GM12878 (cell line): ENCODE measurements at regions not wholly inside any gene's neighbourhood (a gene's known extent, or its start where the extent isn't known, plus 50 kb on each side); places are given as distances from the start of the nearest gene placed in this dataset.

Experiments
- ATAC-seq: fragments of 200-7000 bp; cut with Tn5 transposase; 3 replicates; pipeline ENCODE4 v1.9.1; 2020; ENCODE audit warnings: mild to moderate bottlenecking, moderate library complexity
- BruUV-seq: library from RNA; stranded (reverse); fragments of 400-500 nt; replicated peaks from 2 replicates; lab custom pipeline; 2021; lab: Mats Ljungman, UMichigan
- CTCF ChIA-PET: fragments of 300-600 bp; sonication (Branson Sonifier 250); formaldehyde crosslinking; extraction: SDS; loops from one replicate; lab custom pipeline; 2021; ENCODE audit warnings: inconsistent platforms; lab: Yijun Ruan, JAX
- POLR2A ChIA-PET: fragments of 350-600 bp; formaldehyde crosslinking; extraction: SDS; loops from one replicate; lab custom pipeline; 2021; ENCODE audit warnings: inconsistent platforms; lab: Charles Lee
- RAD21 ChIA-PET: fragments of 300-600 bp; sonication (Branson Sonifier 250); formaldehyde crosslinking; loops from one replicate; lab custom pipeline; 2023; ENCODE audit warnings: antibody characterized with exemption; ENCODE audit not compliant: unreplicated experiment; lab: Charles Lee
- SMC1A ChIA-PET: fragments of 300-600 bp; sonication (Branson Sonifier 250); formaldehyde crosslinking; loops from one replicate; lab custom pipeline; 2023; ENCODE audit not compliant: unreplicated experiment, uncharacterized antibody; lab: Charles Lee
- DNase-seq: peaks from one replicate; pipeline ENCODE4 v3.0.0-alpha.2; 2011; ENCODE audit warnings: low read depth, low spot score
- FAIRE-seq: peaks from 3 replicates; lab custom pipeline; 2011; peaks lifted over from hg19 to GRCh38; lab: Jason Lieb, UNC
- H2AFZ ChIP-seq: 2 replicates; pipeline ENCODE4 v1.6.0; 2011; ENCODE audit warnings: low read depth, low read length, control low read depth; ENCODE audit not compliant: control insufficient read depth
- H3K27ac ChIP-seq: 2 replicates; pipeline ENCODE4 v1.5.1; 2011; ENCODE audit warnings: control low read depth; ENCODE audit not compliant: control insufficient read depth, insufficient read depth
- H3K27me3 ChIP-seq, 2 experiments: replicated peaks in 1 of 2; 2 replicates each; pipeline versions ENCODE4 v1.6.0 to v1.6.1; 2011; ENCODE audit warnings: low read length in 1 of 2; ENCODE audit not compliant: control insufficient read depth in 2 of 2, insufficient read depth in 2 of 2
- H3K36me3 ChIP-seq, 2 experiments: 2 replicates each; pipeline ENCODE4 v1.5.1; 2011; ENCODE audit warnings: low read length in 1 of 2; ENCODE audit not compliant: control insufficient read depth in 2 of 2, insufficient read depth in 2 of 2
- H3K4me1 ChIP-seq: 2 replicates; pipeline ENCODE4 v1.6.1; 2011; ENCODE audit warnings: mild to moderate bottlenecking, low read length, moderate library complexity, mixed read lengths; ENCODE audit not compliant: control insufficient read depth, insufficient read depth
- H3K4me2 ChIP-seq: 2 replicates; pipeline ENCODE4 v1.6.0; 2011; ENCODE audit warnings: control low read depth; ENCODE audit not compliant: control insufficient read depth, insufficient read depth
- H3K4me3 ChIP-seq: fragments of 200-600 bp; sonication (generic); 2 replicates; pipeline ENCODE4 v1.5.1; 2016
- H3K79me2 ChIP-seq: 2 replicates; pipeline ENCODE4 v1.6.0; 2011; ENCODE audit warnings: low read length; ENCODE audit not compliant: control insufficient read depth, insufficient read depth
- H3K9ac ChIP-seq: 2 replicates; pipeline ENCODE4 v1.8.0; 2011; ENCODE audit warnings: low read length, control low read depth, mixed read lengths; ENCODE audit not compliant: control insufficient read depth, insufficient read depth
- H3K9me3 ChIP-seq: replicated peaks from 3 replicates; pipeline ENCODE4 v1.5.1; 2011; ENCODE audit warnings: mild to moderate bottlenecking, low read length; ENCODE audit not compliant: control insufficient read depth, insufficient read depth
- H4K20me1 ChIP-seq: 2 replicates; pipeline ENCODE4 v1.6.0; 2011; ENCODE audit not compliant: control insufficient read depth, insufficient read depth
- CBX5 ChIP-seq: sonication (generic); IDR thresholded peaks from 2 replicates; pipeline ENCODE4 v1.6.1; 2016; ENCODE audit warnings: low read depth, moderate library complexity, mild to moderate bottlenecking, inconsistent platforms
- CEBPB ChIP-seq, 2 experiments: fragments of 150-350 bp in 1 of 2; IDR thresholded peaks; 2 replicates each; pipeline ENCODE4 v1.6.1; 2012 to 2014; ENCODE audit warnings: low read depth in 2 of 2, low read length in 2 of 2, borderline replicate concordance in 1 of 2, inconsistent platforms in 1 of 2
- CHD1 ChIP-seq: IDR thresholded peaks from 2 replicates; pipeline ENCODE4 v1.6.1; 2012; ENCODE audit warnings: low read depth, low read length, improper control_type of control experiment
- NFXL1 ChIP-seq: fragments of 450-650 bp; IDR thresholded peaks from 2 replicates; pipeline ENCODE4 v1.6.1; 2017; ENCODE audit warnings: antibody characterized with exemption, mild to moderate bottlenecking, borderline replicate concordance
- PML ChIP-seq: IDR thresholded peaks from 2 replicates; pipeline ENCODE4 v1.6.1; 2012; ENCODE audit warnings: low read length, inconsistent platforms
- SMAD1 ChIP-seq: fragments of 450-650 bp; IDR thresholded peaks from 2 replicates; pipeline ENCODE4 v1.6.1; 2018; ENCODE audit warnings: mild to moderate bottlenecking, low read depth; ENCODE audit not compliant: partially characterized antibody
- SMARCA5 ChIP-seq: fragments of 450-650 bp; IDR thresholded peaks from 2 replicates; pipeline ENCODE4 v1.6.1; 2017; ENCODE audit warnings: mild to moderate bottlenecking
- STAT1 ChIP-seq: fragments of 450-650 bp; conservative IDR thresholded peaks from 2 replicates; pipeline ENCODE4 v1.6.1; 2014; ENCODE audit warnings: antibody characterized with exemption, mild to moderate bottlenecking
- WGBS: methylation state at CpG from one replicate; pipeline ENCODE4 v1.1.6; 2016; ENCODE audit warnings: low lambda C conversion rate; ENCODE audit not compliant: insufficient replicate concordance, insufficient coverage; ENCODE audit errors: missing lambda C conversion rate; 5-methylcytosine and 5-hydroxymethylcytosine counted together
- in situ Hi-C: fragments of 300-500 bp; cut with MboI; formaldehyde crosslinking; loops from 9 replicates; pipeline ENCODE4 v1.14.3; 2018; ENCODE audit warnings: mixed read lengths
- intact Hi-C: fragments of 100-400 bp; cut with micrococcal nuclease; formaldehyde crosslinking; loops from one replicate; pipeline ENCODE4 v1.14.2; 2022; ENCODE audit not compliant: unreplicated experiment
- TF ChIP-seq, protein P1 (sequence below): fragments of 450-650 bp; IDR thresholded peaks from 2 replicates; pipeline ENCODE4 v1.6.1; 2017; ENCODE audit warnings: antibody characterized with exemption, mild to moderate bottlenecking, moderate library complexity
- TF ChIP-seq, protein P2 (sequence below): IDR thresholded peaks from 2 replicates; pipeline ENCODE4 v1.6.1; 2011; ENCODE audit warnings: low read depth, mild to moderate bottlenecking, low read length, moderate library complexity, borderline replicate concordance; ENCODE audit errors: extremely low read depth
- TF ChIP-seq, protein P3 (sequence below): fragments of 450-650 bp; IDR thresholded peaks from 2 replicates; pipeline ENCODE4 v1.6.1; 2017; ENCODE audit warnings: borderline replicate concordance

DNA sequence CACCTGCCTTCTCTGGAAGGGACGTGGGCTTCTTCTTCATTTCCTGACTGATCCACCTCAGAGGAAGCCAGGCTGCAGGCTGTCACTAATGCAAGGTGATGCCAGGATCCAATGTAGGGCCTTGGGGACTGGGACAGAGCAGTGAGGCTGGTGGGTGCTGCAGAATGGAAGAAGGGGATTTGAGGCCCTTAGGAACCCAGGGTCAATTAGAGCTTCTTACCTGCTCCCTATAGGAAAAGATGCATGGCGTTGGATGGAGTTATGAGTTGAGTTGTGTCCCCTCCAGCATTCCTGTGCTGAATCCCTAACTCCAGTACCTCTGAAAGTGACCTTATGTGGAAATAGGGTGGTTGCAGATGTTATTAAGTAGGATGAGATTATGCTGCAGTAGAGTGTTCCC is 190.4 kb downstream of the MIAT start (continued):
- TF ChIP-seq, protein P1, sequence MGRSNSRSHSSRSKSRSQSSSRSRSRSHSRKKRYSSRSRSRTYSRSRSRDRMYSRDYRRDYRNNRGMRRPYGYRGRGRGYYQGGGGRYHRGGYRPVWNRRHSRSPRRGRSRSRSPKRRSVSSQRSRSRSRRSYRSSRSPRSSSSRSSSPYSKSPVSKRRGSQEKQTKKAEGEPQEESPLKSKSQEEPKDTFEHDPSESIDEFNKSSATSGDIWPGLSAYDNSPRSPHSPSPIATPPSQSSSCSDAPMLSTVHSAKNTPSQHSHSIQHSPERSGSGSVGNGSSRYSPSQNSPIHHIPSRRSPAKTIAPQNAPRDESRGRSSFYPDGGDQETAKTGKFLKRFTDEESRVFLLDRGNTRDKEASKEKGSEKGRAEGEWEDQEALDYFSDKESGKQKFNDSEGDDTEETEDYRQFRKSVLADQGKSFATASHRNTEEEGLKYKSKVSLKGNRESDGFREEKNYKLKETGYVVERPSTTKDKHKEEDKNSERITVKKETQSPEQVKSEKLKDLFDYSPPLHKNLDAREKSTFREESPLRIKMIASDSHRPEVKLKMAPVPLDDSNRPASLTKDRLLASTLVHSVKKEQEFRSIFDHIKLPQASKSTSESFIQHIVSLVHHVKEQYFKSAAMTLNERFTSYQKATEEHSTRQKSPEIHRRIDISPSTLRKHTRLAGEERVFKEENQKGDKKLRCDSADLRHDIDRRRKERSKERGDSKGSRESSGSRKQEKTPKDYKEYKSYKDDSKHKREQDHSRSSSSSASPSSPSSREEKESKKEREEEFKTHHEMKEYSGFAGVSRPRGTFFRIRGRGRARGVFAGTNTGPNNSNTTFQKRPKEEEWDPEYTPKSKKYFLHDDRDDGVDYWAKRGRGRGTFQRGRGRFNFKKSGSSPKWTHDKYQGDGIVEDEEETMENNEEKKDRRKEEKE, result no peak
- no peak for TF ChIP-seq STAT1
- TF ChIP-seq CEBPB (IDR thresholded peaks at IDR 0.05; ENCODE audit: borderline replicate concordance in 1 of 2, low read depth in 2 of 2, low read length in 2 of 2), result no peak
- no peak for TF ChIP-seq PML
- no peak for TF ChIP-seq CHD1
- TF ChIP-seq SMAD1, result no peak
- TF ChIP-seq, protein P2, sequence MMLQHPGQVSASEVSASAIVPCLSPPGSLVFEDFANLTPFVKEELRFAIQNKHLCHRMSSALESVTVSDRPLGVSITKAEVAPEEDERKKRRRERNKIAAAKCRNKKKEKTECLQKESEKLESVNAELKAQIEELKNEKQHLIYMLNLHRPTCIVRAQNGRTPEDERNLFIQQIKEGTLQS, result no peak
- no peak for TF ChIP-seq NFXL1

DNA sequence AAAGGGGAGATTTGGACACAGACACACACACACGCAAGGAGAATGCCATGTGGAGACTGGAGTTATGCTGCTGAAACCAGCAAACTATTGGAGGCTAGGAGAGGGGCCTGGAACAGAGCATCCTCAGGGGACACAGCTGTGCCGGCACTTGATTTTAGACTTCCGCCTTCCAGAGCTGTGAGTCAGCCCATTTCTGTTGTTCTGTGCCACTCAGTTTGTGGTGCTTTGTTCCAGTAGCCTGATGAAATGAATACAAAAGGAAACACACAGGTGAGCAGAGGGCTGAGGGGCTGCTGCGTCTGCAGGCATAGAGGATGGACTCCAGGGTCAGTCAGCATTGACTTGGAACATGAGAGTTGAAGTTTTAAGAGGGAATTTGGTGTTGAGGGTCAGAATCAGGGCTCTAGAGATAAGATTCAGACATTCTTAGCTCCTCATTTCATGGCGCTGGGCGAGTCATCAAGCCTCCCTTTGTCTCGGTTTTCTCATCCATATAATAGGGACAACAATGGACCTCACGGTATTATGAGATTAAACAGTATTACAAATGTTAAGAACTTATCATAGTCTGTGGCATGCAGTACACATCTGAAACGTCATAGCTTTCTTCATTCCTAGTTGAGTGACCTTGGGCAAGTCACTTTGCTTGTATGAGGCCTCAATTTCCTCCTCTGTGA is 191.0 kb downstream of the MIAT start:
- ChIA-PET CTCF (no interaction called here), SMC1A (no interaction called here), RAD21 (no interaction called here), POLR2A (no interaction called here)
- H2AFZ ChIP-seq, result no peak overlapping the region
- H3K36me3 ChIP-seq, result no peaks in the 10 kb centered on the region
- no TSS peak for BruUV-seq
- DNase-seq (no peak), ATAC-seq (no peak), FAIRE-seq (no peak)
- H3K9ac ChIP-seq, result no peak overlapping the region
- intact Hi-C loops (no loop called here), in situ Hi-C loops (no loop called here)
- no peak overlapping the region for H3K4me3 ChIP-seq
- no peaks in the 10 kb centered on the region for H3K79me2 ChIP-seq
- H3K9me3 ChIP-seq, result no peaks in the 10 kb centered on the region
- WGBS, result 19% methylated on average over 9 of the region's 9 CpGs
- peaks cover 9% of the 10 kb centered on the region for H3K4me1 ChIP-seq
- TF ChIP-seq, protein P3, sequence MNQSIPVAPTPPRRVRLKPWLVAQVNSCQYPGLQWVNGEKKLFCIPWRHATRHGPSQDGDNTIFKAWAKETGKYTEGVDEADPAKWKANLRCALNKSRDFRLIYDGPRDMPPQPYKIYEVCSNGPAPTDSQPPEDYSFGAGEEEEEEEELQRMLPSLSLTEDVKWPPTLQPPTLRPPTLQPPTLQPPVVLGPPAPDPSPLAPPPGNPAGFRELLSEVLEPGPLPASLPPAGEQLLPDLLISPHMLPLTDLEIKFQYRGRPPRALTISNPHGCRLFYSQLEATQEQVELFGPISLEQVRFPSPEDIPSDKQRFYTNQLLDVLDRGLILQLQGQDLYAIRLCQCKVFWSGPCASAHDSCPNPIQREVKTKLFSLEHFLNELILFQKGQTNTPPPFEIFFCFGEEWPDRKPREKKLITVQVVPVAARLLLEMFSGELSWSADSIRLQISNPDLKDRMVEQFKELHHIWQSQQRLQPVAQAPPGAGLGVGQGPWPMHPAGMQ, result no peak
- TF ChIP-seq SMARCA5 (no peak), CBX5 (no peak)
- H4K20me1 ChIP-seq, result no peaks in the 10 kb centered on the region
- H3K27me3 ChIP-seq, result no peaks in the 10 kb centered on the region
- no peak overlapping the region for H3K27ac ChIP-seq
- H3K4me2 ChIP-seq, result no peak overlapping the region
